ENCODE measurements at regions not wholly inside any gene's neighbourhood (a gene's known extent, or its start where the extent isn't known, plus 50 kb on each side); places are given as distances from the start of the nearest gene placed in this dataset.

- FAIRE-seq (no peak), DNase-seq (ENCODE audit: low spot score) (no peak)
Observed at GRCh38 chr9:71209890-71210289, 88.5 kb upstream of the TRPM3 start.

- DNase-seq (ENCODE audit: low spot score) (no peak), FAIRE-seq (no peak)
Observed at GRCh38 chr9:71202931-71203330, 81.5 kb upstream of the TRPM3 start.

GRCh38 chr9:71191708-71192107 is 70.3 kb upstream of the TRPM3 start:
- DNase-seq (ENCODE audit: low spot score) (no peak), FAIRE-seq (no peak)

GRCh38 chr9:71183251-71183650 is 61.8 kb upstream of the TRPM3 start:
- FAIRE-seq: no peak
- no peak for DNase-seq (ENCODE audit: low spot score)

- DNase-seq (ENCODE audit: low spot score): no peak
- no peak for FAIRE-seq
Observed at GRCh38 chr9:71179183-71179582, 57.8 kb upstream of the TRPM3 start.

GRCh38 chr9:71177901-71178300 is 56.5 kb upstream of the TRPM3 start:
- DNase-seq (ENCODE audit: low spot score) (no peak), FAIRE-seq (no peak)

- DNase-seq (ENCODE audit: low spot score) (no peak), FAIRE-seq (no peak)
Observed at GRCh38 chr9:71171517-71171916, 50.1 kb upstream of the TRPM3 start.
